Spleen (tissue), 7 donors: ENCODE measurements at regions not wholly inside any gene's neighbourhood (a gene's known extent, or its start where the extent isn't known, plus 50 kb on each side); places are given as distances from the start of the nearest gene placed in this dataset.

Experiments used
- POLR2A ChIP-seq, 3 donors: fragments of 450-650 bp; IDR thresholded peaks; one replicate each; pipeline ENCODE4 v1.5.1; 2017; ENCODE audit warnings: antibody characterized with exemption in 3 of 3, mild to moderate bottlenecking in 1 of 3
- POLR2AphosphoS5 ChIP-seq, 3 donors: sonication (generic); formaldehyde crosslinking; IDR thresholded peaks; one replicate each; pipeline ENCODE4 v1.5.1; 2017; ENCODE audit warnings: antibody characterized with exemption in 3 of 3
- TF ChIP-seq, protein P1 (sequence below), 11 experiments: fragments of 200-600 bp in 7 of 11; fragments of 450-650 bp in 4 of 11; sonication (generic) in 4 of 11; IDR thresholded peaks in 8 of 11; conservative IDR thresholded peaks in 3 of 11; 1 replicate in 7 of 11; 2 replicates in 4 of 11; pipeline versions ENCODE4 v1.4.0 to v1.8.0; 2016 to 2021; ENCODE audit warnings: antibody characterized with exemption in 11 of 11, inconsistent platforms in 4 of 11, mild to moderate bottlenecking in 1 of 11
- donor health status: DM: no; HTN: no; CAD: no; lungs with moderate emphysema.
- donor health status: DM: no; HTN: no; CAD: no.
- donor health status: DM: no; HTN: no; CAD: no.

GRCh38 chr18:29307231-29307630, 1130.3 kb upstream of the CDH2 start:
- TF ChIP-seq, protein P1, sequence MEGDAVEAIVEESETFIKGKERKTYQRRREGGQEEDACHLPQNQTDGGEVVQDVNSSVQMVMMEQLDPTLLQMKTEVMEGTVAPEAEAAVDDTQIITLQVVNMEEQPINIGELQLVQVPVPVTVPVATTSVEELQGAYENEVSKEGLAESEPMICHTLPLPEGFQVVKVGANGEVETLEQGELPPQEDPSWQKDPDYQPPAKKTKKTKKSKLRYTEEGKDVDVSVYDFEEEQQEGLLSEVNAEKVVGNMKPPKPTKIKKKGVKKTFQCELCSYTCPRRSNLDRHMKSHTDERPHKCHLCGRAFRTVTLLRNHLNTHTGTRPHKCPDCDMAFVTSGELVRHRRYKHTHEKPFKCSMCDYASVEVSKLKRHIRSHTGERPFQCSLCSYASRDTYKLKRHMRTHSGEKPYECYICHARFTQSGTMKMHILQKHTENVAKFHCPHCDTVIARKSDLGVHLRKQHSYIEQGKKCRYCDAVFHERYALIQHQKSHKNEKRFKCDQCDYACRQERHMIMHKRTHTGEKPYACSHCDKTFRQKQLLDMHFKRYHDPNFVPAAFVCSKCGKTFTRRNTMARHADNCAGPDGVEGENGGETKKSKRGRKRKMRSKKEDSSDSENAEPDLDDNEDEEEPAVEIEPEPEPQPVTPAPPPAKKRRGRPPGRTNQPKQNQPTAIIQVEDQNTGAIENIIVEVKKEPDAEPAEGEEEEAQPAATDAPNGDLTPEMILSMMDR (IDR thresholded peaks at IDR 0.05 in 8 of 11, conservative IDR thresholded peaks at IDR 0.05 in 3 of 11): no peak
- no peak for TF ChIP-seq POLR2AphosphoS5 (IDR thresholded peaks at IDR 0.05)
- no peak for TF ChIP-seq POLR2A (IDR thresholded peaks at IDR 0.05)
